HEK293T (cell line): ENCODE measurements at regions not wholly inside any gene's neighbourhood (a gene's known extent, or its start where the extent isn't known, plus 50 kb on each side); places are given as distances from the start of the nearest gene placed in this dataset.
"Not testable (repeated sequence)": the region's sequence is repeated elsewhere in the genome, so short reads cannot be mapped to it uniquely, and the experiment has no call there.

ENCODE experiments used
- CTCF ChIA-PET: fragments of 350-600 bp; formaldehyde crosslinking; extraction: SDS; loops from one replicate; lab custom pipeline; 2021; ENCODE audit warnings: antibody characterized with exemption, inconsistent platforms; lab: Yijun Ruan, JAX
- POLR2A ChIA-PET: fragments of 350-600 bp; formaldehyde crosslinking; extraction: SDS; loops from one replicate; lab custom pipeline; 2020; ENCODE audit warnings: antibody characterized with exemption, inconsistent platforms; lab: Yijun Ruan, JAX
- DNase-seq: peaks from one replicate; pipeline ENCODE4 v3.0.0; 2012; ENCODE audit warnings: mixed read lengths; ENCODE audit errors: extremely low spot score
- ARNT ChIP-seq: fragments of 450-650 bp; IDR thresholded peaks from 2 replicates; pipeline ENCODE4 v1.6.1; 2017; ENCODE audit warnings: mild to moderate bottlenecking
- BHLHE40 ChIP-seq: fragments of 450-650 bp; IDR thresholded peaks from 2 replicates; pipeline ENCODE4 v1.6.1; 2016; ENCODE audit warnings: mild to moderate bottlenecking, moderate library complexity, borderline replicate concordance
- CTBP1 ChIP-seq: fragments of 450-650 bp; IDR thresholded peaks from 2 replicates; pipeline ENCODE4 v1.6.1; 2016; ENCODE audit warnings: borderline replicate concordance
- ELF4 ChIP-seq: fragments of 450-650 bp; IDR thresholded peaks from 2 replicates; pipeline ENCODE4 v1.6.1; 2017; ENCODE audit warnings: antibody characterized with exemption
- FOXA1 ChIP-seq: fragments of 450-650 bp; IDR thresholded peaks from 2 replicates; pipeline ENCODE4 v1.6.1; 2016; ENCODE audit warnings: mild to moderate bottlenecking
- FOXK2 ChIP-seq: fragments of 450-650 bp; IDR thresholded peaks from 2 replicates; pipeline ENCODE4 v1.6.1; 2016; ENCODE audit warnings: mild to moderate bottlenecking
- FOXM1 ChIP-seq: fragments of 450-650 bp; IDR thresholded peaks from 2 replicates; pipeline ENCODE4 v1.6.1; 2017; ENCODE audit warnings: mild to moderate bottlenecking, borderline replicate concordance
- HDGF ChIP-seq: fragments of 450-650 bp; IDR thresholded peaks from 2 replicates; pipeline ENCODE4 v1.6.1; 2017; ENCODE audit warnings: antibody characterized with exemption, borderline replicate concordance
- L3MBTL2 ChIP-seq: fragments of 450-650 bp; conservative IDR thresholded peaks from 2 replicates; pipeline ENCODE4 v1.6.1; 2016; ENCODE audit warnings: mild to moderate bottlenecking
- LEF1 ChIP-seq: fragments of 450-650 bp; IDR thresholded peaks from 2 replicates; pipeline ENCODE4 v1.6.1; 2017; ENCODE audit warnings: mild to moderate bottlenecking, borderline replicate concordance
- NFRKB ChIP-seq: fragments of 450-650 bp; IDR thresholded peaks from 2 replicates; pipeline ENCODE4 v1.6.1; 2016; ENCODE audit warnings: mild to moderate bottlenecking, moderate library complexity
- SP1 ChIP-seq: fragments of 450-650 bp; IDR thresholded peaks from 2 replicates; pipeline ENCODE4 v1.6.1; 2017
- SUZ12 ChIP-seq: fragments of 450-650 bp; IDR thresholded peaks from 2 replicates; pipeline ENCODE4 v1.6.1; 2016; ENCODE audit warnings: mild to moderate bottlenecking
- TARDBP ChIP-seq: fragments of 450-650 bp; IDR thresholded peaks from 2 replicates; pipeline ENCODE4 v1.6.1; 2016
- ZNF384 ChIP-seq: fragments of 450-650 bp; IDR thresholded peaks from 2 replicates; pipeline ENCODE4 v1.6.1; 2016
- TF ChIP-seq, protein P1 (sequence below): fragments of 450-650 bp; IDR thresholded peaks from 2 replicates; pipeline ENCODE4 v1.6.1; 2016

DNA sequence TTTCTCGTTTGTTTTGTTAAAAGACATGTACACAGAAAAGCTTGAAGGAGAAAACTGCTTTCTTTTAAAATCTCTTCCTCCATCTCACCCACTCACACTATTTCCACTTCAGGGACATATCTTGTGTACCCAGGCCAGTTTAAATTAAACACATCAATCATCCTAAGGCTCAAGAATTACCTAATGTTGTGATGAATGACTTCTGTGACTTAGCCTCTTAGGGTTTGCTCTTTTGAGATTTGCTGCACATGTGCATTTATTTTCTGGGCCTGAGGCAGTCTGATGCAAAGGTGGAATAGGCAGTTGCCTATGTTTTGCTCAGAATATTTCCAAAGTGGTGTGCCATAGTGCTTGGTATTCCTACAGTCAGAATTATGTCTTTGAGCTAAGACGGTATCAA lies 439.9 kb upstream of the CHD1 start:
- TF ChIP-seq FOXM1, result no peak
- TF ChIP-seq BHLHE40, result no peak
- no peak for TF ChIP-seq SP1
- no peak for TF ChIP-seq FOXA1
- TF ChIP-seq ARNT, result no peak
- TF ChIP-seq LEF1, result no peak
- TF ChIP-seq ZNF384, result no peak
- no peak for TF ChIP-seq TARDBP
- TF ChIP-seq NFRKB, result no peak
- TF ChIP-seq SUZ12, result no peak
- TF ChIP-seq HDGF, result no peak
- TF ChIP-seq L3MBTL2, result no peak
- TF ChIP-seq FOXK2, result no peak
- CTCF ChIA-PET, result no interaction called here
- POLR2A ChIA-PET, result no interaction called here
- no peak for DNase-seq

DNA sequence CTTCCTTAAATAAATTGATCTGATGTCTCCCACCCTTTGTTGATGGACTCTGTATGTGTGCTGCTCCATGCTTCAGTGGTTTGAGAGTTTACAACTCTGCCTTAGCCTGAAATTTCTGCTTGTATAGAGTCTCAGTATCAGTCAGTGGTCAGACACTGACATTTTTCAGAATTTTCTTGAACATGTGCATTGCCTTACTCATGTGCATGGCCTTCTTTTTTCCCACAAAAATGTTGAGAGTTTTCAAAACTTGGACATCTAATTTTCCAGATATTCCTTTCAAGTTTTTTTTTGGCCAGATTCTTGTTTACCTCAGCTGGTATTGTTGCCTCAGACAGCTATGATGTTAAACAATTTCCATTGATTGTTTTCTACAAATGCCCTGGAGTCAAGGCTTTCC lies 427.1 kb upstream of the CHD1 start:
- no peak for TF ChIP-seq LEF1
- TF ChIP-seq FOXA1, result no peak
- no peak for TF ChIP-seq NFRKB
- no peak for TF ChIP-seq CTBP1
- no peak for TF ChIP-seq SUZ12
- no peak for TF ChIP-seq SP1
- no peak for TF ChIP-seq ZNF384
- TF ChIP-seq ELF4, result no peak
- TF ChIP-seq HDGF, result no peak
- TF ChIP-seq L3MBTL2, result no peak
- TF ChIP-seq ARNT, result no peak
- no peak for TF ChIP-seq FOXK2
- TF ChIP-seq TARDBP, result no peak
- TF ChIP-seq BHLHE40, result no peak
- DNase-seq, result no peak
- ChIA-PET POLR2A (no interaction called here), CTCF (interaction anchor here (0.7 kb wide), 1 partner anchor 1335 kb away, joined by 4 read pairs; no protein-coding TSS in a partner anchor)

DNA sequence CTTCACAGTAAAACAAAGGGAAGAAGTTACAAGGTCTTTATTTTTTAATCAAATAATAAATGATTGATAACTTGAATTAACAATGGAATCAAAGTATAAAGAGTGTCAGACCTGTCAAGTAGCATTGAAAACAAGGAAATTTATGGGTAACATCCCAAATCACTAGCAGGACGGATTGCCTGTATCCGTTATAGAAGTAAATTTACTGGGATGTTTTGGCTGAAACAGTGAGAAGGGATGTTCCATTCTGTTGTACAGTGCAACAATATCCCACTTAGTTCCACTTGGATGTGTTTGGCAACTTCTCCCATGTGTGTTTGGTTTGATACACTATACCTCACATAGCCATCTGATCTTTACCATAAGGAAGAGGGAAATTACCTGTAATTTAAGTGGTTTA lies 421.0 kb upstream of the CHD1 start:
- no peak for DNase-seq
- POLR2A ChIA-PET, result no interaction called here
- CTCF ChIA-PET, result no interaction called here
- TF ChIP-seq FOXM1 (no peak), CTBP1 (no peak), BHLHE40 (no peak), FOXA1 (no peak), FOXK2 (no peak), HDGF (no peak), NFRKB (no peak), LEF1 (no peak), L3MBTL2 (no peak), SP1 (no peak), ELF4 (no peak), TARDBP (no peak), SUZ12 (no peak), ARNT (no peak), ZNF384 (no peak)
- TF ChIP-seq, protein P1, sequence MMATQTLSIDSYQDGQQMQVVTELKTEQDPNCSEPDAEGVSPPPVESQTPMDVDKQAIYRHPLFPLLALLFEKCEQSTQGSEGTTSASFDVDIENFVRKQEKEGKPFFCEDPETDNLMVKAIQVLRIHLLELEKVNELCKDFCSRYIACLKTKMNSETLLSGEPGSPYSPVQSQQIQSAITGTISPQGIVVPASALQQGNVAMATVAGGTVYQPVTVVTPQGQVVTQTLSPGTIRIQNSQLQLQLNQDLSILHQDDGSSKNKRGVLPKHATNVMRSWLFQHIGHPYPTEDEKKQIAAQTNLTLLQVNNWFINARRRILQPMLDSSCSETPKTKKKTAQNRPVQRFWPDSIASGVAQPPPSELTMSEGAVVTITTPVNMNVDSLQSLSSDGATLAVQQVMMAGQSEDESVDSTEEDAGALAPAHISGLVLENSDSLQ, result no peak

DNA sequence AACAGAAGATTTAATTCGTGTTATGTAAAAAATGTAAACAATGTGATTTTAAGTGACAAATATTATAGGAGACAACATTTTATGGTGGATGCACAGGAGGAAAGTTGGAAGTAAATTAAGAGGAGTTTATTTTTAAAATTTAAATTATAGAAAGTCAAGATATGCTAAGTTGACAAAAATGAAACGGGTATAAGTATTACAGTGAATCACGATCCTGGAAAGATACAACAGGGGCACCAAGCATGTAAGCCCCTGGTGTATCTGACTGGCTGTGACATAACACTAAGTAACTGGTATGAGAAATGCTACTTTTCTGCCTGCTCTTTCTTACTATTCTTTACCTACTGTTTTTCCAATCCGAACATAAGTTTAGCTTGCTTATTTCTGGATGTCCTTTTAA lies 419.8 kb upstream of the CHD1 start:
- ChIA-PET POLR2A (no interaction called here), CTCF (no interaction called here)
- TF ChIP-seq ELF4 (no peak), L3MBTL2 (no peak), FOXA1 (no peak), ARNT (no peak), ZNF384 (no peak), FOXM1 (no peak), NFRKB (no peak), LEF1 (no peak), HDGF (no peak), BHLHE40 (no peak), FOXK2 (no peak), SP1 (no peak), CTBP1 (no peak), TARDBP (no peak), SUZ12 (no peak)
- TF ChIP-seq, protein P1, result no peak
- no peak for DNase-seq

DNA sequence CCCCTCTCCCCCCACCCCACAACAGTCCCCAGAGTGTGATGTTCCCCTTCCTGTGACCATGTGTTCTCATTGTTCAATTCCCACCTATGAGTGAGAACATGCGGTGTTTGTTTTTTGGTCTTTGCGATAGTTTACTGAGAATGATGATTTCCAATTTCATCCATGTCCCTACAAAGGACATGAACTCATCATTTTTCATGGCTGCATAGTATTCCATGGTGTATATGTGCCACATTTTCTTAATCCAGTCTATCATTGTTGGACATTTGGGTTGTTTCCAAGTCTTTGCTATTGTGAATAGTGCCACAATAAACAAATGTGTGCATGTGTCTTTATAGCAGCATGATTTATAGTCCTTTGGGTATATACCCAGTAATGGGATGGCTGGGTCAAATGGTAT lies 411.0 kb upstream of the CHD1 start:
- POLR2A ChIA-PET, CTCF ChIA-PET, DNase-seq: not testable (repeated sequence)

DNA sequence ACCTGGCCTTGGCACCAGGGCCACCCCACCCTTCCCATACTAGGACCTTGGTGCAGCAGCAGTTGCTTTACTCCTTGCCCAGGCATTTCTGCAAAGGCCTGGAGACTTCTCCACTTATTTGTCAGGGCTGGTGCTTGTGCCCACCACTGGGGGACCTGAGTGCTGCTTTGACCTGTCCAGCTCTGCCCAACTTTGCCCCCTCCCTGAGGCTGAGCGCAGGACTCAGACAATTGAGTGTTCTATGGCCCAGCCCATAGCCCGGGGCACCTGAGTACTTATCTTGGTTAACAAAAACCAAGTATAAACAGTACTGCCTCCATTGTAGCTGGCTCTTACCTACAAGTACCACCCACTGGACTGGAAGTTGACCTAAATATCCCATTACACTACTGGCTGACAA lies 406.1 kb upstream of the CHD1 start:
- ChIA-PET POLR2A (no interaction called here), CTCF (no interaction called here)
- TF ChIP-seq TARDBP (no peak), BHLHE40 (no peak)
- TF ChIP-seq, protein P1, result no peak
- no peak for DNase-seq

DNA sequence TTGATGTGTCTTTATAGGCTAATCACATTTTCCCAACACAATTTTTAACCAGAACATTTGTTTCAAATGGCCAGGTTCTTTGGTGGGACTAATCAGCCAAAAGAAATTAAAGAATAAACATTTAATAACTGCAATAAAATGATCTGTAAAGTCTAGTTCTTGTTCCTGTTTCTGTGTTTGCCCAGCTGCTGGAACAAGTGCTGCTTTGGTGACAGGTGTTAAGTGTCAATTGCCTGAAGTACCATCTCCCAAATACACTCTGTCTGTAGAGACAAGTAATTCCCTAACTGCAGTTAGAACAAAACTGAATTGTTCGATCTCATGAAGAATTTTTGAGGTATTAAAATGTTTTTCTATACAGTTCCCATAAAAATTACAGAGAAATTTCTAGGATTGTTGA lies 402.3 kb upstream of the CHD1 start:
- no peak for DNase-seq
- POLR2A ChIA-PET, result no interaction called here
- no peak for TF ChIP-seq NFRKB
- TF ChIP-seq TARDBP, result no peak
- TF ChIP-seq ELF4, result no peak
- no peak for TF ChIP-seq FOXK2
- TF ChIP-seq, protein P1, result no peak
- TF ChIP-seq LEF1, result no peak
- CTCF ChIA-PET, result no interaction called here
